NCI-H526 treated with DMSO at 0.1 percent for 48 hours (cell line): ENCODE measurements at regions not wholly inside any gene's neighbourhood (a gene's known extent, or its start where the extent isn't known, plus 50 kb on each side); places are given as distances from the start of the nearest gene placed in this dataset.

Source experiments
- DNase-seq: peaks from one replicate; lab custom pipeline; 2025; lab: John Stamatoyannopoulos, UW

DNA sequence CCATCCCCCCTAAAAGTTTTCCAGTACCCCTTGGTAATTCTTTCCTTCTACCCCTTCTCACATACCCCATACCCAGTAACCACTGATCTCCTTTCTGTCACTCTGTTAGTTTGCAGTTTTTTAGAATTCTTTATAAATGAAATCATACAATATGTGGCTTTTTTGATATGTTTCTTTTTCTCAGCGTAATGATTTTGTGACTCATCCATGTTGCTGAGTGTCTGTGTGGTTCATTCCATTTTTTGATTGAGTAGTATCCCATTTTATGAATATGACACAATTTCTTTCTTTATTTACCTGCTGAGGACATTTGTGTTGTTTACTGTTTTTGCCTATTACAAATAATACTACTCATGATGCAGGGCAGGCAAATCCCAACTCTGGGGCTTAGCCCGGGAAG lies 1605.3 kb downstream of the BRINP3 start:
- DNase-seq = no peak

DNA sequence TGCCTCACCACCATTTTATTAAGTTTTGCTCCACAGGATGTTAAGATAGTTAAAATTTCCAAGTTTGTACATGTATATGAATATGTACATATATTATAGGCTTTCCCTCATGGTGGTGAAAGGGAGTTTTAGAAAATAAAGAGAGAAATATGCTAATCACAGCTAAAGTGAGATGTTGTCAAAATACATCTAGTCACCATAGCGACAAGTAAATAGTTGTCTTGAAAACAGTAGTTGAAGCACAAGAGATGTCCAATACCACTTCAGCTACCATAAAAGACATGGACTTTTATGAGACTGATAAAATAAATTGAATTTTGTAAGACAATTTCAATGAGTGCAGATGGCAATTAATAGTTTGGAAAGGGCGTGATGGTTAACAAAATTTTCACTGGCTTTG lies 1600.0 kb downstream of the BRINP3 start:
- DNase-seq = no peak

GRCh38 chr1:188888386-188888785 lies 1589.3 kb downstream of the BRINP3 start:
- no peak for DNase-seq

GRCh38 chr1:188889166-188889565 lies 1588.5 kb downstream of the BRINP3 start:
- DNase-seq = no peak

DNA sequence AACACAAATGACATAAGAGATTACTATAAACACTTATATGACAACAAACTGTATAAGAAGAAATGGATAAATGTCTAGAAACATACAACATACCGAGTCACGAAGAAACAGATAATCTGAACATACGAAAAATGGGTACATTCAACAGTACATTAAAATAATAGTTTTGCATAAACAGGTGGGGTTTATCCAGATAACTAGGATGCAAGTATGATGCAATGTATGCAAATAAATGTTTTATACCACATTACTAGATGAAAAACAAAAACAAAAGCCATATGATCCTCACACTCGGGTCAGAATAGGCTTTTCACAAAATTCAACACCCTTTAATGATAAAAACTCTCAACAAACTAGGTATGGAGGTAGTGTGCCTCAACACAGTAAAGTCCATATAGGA lies 1585.7 kb downstream of the BRINP3 start:
- no peak for DNase-seq

GRCh38 chr1:188895611-188896010 lies 1582.1 kb downstream of the BRINP3 start:
- DNase-seq = no peak

DNA sequence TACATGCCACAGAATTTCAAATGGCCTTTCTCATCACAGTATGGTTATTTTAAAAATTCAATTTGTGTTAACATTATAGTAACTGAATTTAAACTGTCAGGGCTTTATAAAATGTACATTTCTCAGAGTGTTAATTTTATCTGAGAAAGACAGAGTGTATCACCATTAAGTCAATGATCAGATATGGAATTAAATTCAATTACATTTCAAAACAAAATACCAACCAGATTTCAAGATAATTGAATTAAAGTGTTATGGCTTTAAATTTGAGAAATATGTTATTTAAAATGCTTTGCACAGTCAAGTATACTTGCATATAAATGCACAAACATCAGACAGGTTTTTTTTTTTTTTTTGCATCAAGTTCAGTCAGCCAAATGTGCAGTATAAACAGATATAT lies 1574.4 kb downstream of the BRINP3 start:
- DNase-seq = no peak

- no peak for DNase-seq
Observed at GRCh38 chr1:188904201-188904600, 1573.5 kb downstream of the BRINP3 start.

DNA sequence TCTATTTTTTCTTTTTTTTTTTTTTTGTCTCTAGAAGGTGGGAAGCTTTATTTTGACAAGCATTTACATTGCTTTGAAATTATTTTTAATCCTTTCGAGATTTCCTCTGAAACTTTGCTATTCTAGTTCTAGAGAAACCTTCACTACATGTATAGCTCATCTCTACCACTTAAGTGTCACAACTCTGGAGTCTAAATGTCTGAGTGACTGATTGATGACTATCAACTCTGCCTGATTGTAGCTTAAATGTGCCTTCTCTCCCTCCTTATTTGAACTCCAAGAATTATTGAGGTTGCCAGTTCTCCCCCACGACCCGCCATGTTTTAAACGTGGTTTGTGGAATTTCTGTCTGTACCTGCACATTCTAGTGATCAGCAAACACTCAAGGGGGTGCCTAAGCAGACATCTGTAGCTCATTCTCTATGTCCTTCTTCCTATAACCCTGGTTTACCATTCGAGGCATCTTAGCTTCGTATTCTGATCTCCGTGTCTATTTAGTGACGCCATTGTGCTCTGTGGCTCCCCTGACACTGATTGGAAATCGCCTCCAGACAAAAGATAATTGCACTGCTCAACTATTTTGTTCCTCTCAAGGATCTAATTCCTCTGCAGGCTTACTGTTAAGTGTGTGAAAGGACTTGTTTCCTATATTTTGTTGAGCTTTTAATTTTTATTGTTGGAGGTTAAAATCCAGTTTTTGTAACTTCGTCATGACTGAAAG lies 1570.6 kb downstream of the BRINP3 start:
- DNase-seq = no peak

- no peak for DNase-seq
Observed at GRCh38 chr1:188930382-188930781, 1547.3 kb downstream of the BRINP3 start.

DNA sequence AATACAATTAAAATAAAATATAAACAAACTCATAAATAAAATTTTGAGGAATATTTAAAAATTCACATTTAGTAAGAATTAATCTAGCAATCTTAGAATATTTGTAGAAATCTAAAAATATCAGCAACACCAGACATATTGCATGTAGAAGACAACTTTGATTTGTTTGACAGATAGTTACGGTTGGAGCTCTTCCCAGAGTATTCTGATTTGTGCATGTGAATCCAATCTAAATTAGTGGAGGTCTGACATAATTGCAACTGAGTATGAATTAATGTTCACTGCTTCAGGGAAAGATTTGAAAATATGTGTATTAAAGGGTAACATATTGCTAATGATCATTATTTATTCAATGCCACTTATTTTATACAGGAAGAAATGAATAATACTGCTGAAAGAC lies 1546.2 kb downstream of the BRINP3 start:
- no peak for DNase-seq

DNA sequence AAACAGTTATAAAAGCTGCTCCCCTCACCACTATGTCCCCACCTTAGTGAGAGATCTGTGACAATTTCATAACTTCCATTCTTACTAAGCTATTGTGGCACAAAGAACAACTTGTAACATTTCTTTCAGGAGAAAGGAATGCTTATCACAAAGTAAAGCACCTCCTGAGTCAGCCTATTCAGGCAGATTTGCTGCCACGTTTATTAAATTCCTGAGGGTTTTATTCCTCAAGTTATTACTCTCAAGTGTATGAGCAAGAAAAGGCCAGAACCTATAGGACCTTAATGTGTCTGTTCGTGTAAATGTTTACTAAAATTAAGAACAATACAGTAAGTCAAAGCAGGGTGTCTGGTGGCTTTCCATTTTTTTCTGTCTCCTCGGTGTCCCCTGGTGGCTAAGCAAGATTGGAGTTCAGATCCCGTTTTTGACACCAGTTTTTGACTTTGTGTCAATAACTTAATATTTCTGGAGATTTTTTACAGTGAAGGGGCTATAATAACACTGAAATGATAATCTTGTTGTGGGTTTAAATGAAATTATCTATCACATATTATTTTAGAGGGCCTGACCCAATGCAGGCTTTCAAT lies 1539.6 kb downstream of the BRINP3 start:
- no peak for DNase-seq

- no peak for DNase-seq
Observed at GRCh38 chr1:188941986-188942385, 1535.7 kb downstream of the BRINP3 start.

GRCh38 chr1:188949701-188950100 lies 1528.0 kb downstream of the BRINP3 start:
- DNase-seq = no peak

DNA sequence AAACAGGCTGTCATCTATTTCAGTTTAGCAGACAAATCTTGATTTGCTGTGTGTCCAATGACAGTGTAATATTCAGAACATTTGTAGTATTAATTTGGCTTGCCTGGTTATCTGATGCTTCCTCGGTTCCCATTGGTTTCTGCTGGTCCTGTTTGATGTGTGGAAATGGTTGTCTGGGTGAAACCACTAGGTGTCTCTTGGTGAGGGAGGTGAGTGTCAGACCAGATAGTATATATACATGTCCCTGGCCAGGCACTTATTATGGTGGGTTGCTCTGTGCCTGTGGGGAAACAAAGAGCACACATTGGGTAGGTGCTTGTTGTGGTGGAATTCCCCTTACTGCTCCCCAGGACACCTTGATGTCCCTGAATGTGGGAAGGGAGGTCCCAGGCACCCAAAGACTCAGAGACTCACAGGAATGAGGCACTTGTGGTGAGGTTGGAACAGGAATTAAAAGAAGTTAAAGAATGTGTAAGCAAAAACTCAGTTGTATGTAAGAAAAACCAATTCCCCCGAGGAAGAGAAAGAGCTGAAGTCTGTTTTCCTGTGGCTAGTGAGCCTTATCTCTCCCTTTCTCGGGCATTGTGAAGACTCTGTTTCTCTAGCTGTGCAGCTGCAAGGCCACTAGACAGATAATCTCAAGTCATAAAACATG lies 1519.1 kb downstream of the BRINP3 start:
- no peak for DNase-seq

GRCh38 chr1:188986745-188987417 lies 1490.8 kb downstream of the BRINP3 start:
- no peak for DNase-seq

DNA sequence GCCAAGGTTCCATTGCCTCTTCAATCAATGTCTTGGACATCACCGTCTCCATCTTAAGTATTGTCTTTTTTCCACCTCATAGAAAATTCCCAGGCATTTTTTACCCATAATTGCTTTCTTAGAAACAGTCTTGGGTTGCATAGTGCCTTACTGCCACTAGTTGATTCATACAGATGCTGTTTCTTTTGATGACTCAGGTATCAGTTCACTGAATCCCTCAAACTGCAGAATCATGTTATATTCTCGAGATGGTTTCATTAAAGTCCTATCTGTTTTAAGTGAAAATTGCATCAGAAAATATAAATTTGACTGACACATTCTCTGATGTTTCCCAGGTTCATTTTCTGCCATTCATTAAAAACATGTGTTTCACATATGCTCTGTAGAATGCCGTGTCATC lies 1489.1 kb downstream of the BRINP3 start:
- no peak for DNase-seq

DNA sequence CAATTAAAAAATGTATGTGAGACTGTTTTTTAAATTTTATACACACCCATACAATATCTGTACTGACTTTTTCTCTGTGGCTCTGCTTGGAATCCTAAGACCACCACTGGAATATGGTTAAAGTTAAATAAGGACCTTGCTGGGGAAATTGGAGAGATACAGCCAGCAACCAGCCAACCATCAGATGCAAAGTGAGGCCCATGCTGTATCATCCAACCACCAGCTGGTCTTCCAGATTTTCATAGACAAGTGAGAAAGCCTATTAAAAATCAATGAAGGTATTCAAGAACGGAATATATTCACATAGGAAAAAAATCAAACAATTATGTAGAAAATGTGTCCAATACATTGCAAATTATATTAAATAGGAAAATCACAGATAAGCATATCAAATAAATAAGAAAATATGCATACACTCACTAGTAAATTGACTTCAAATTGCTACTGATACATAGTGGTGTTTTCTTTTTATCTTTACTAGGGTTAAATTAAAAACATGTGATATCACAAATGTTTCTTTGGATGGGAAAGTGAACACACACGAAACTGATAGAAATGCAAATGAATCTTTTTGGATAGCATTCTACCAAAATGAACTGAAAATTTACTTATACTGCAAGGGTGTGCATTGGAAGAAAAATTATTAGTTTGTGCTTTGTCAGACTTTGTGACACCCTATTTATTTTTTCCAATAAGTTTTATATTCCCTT lies 1486.3 kb downstream of the BRINP3 start:
- DNase-seq = no peak

DNA sequence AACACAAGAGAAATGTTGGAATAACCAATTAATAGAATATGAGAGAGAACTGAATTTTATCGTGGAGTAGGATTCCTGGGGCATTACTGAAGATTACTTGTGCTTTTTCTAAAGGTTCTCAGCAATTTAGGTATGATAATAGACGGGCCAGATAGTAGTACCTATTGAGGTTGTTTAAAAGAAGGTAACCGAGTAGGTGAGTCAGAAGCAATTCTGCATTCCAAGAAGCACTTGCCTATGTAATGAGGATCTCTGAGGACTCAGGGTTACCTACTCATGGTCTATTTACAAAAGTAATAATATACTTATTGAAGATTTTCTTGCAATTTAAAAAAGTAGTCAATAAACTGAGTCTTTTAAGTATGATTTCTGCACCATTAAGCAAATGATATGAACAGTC lies 1469.8 kb downstream of the BRINP3 start:
- DNase-seq = no peak

DNA sequence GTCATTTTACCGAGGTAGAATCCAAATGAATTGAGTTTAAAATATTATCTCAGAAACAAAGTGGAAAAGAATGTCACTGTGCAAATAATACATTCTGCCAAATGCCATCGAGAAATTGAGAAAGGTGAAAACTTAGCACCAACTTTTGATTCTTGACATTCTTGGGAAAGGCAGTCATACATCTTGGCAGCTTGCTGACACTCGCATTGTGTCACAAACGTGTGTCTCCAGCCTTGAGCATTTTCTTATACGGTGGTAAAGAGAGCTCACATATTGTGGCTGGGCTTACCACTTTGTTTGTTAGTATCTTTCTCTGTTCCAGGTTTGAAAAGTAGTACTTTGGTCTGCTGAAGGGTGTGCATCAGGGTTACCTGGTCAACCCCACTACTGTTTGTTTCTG lies 1456.1 kb downstream of the BRINP3 start:
- no peak for DNase-seq

DNA sequence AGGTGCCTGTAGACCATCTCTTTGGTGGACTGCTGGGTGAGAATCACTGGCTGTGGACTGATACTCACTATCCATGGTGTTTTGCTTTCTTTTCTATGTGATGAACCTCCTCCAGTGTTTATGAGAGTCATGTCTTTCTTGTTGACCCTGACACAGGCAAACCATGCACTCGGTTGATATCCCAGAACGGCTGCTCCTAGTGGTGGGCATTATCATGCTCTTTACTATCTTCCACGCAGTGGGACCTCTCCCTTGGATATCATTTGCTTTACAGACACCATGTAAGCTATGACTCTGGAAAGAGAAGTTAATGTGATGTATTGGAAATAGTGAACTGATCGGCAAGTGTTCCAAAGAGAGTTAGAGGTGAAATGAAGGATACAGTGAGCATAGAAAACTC lies 1455.6 kb downstream of the BRINP3 start:
- no peak for DNase-seq

- no peak for DNase-seq
Observed at GRCh38 chr1:189027512-189027911, 1450.2 kb downstream of the BRINP3 start.
